H1 (cell line): ENCODE measurements at regions not wholly inside any gene's neighbourhood (a gene's known extent, or its start where the extent isn't known, plus 50 kb on each side); places are given as distances from the start of the nearest gene placed in this dataset.

Source experiments
- CTCF ChIA-PET: fragments of 300-600 bp; sonication (Branson Sonifier 250); formaldehyde crosslinking; loops from one replicate; lab custom pipeline; 2021; ENCODE audit not compliant: partially characterized antibody; lab: Charles Lee
- POLR2A ChIA-PET: fragments of 300-600 bp; sonication (Branson Sonifier 250); formaldehyde crosslinking; loops from one replicate; lab custom pipeline; 2021; ENCODE audit warnings: inconsistent platforms; ENCODE audit not compliant: partially characterized antibody; lab: Charles Lee
- DNase-seq, 2 experiments: peaks; one replicate each; pipeline versions ENCODE4 v3.0.0 to v3.0.0-alpha.2; 2010 to 2022; ENCODE audit warnings: low spot score in 2 of 2, low read depth in 1 of 2, mixed read lengths in 1 of 2
- FAIRE-seq: peaks from 2 replicates; lab custom pipeline; 2011; peaks lifted over from hg19 to GRCh38; lab: Jason Lieb, UNC
- H2AFZ ChIP-seq: 2 replicates; pipeline ENCODE4 v1.8.1; 2012; ENCODE audit warnings: low read length, inconsistent platforms
- H2AK5ac ChIP-seq: 2 replicates; pipeline ENCODE4 v1.6.1; 2013; ENCODE audit warnings: low read depth, low read length
- H2BK120ac ChIP-seq: replicated peaks from 2 replicates; pipeline ENCODE3; 2013; ENCODE audit warnings: low read depth, low read length, inconsistent platforms
- H2BK12ac ChIP-seq: 2 replicates; pipeline ENCODE4 v1.6.1; 2013; ENCODE audit warnings: low read depth, low read length
- H2BK15ac ChIP-seq: 2 replicates; pipeline ENCODE4 v1.6.1; 2013; ENCODE audit warnings: low read length
- H2BK20ac ChIP-seq: 2 replicates; pipeline ENCODE4 v1.6.1; 2013; ENCODE audit warnings: low read length
- H2BK5ac ChIP-seq: 2 replicates; pipeline ENCODE4 v1.6.1; 2013; ENCODE audit warnings: low read depth, low read length
- H3K14ac ChIP-seq: 2 replicates; pipeline ENCODE4 v1.6.1; 2013; ENCODE audit warnings: inconsistent platforms; ENCODE audit not compliant: insufficient read length
- H3K18ac ChIP-seq: 2 replicates; pipeline ENCODE4 v1.6.1; 2013; ENCODE audit warnings: low read length; ENCODE audit errors: extremely low read depth
- H3K23ac ChIP-seq: 2 replicates; pipeline ENCODE4 v1.6.1; 2013; ENCODE audit warnings: inconsistent platforms; ENCODE audit not compliant: insufficient read length
- H3K23me2 ChIP-seq: 2 replicates; pipeline ENCODE4 v1.6.1; 2013; ENCODE audit warnings: low read depth, low read length
- H3K27ac ChIP-seq: 2 replicates; pipeline ENCODE4 v1.6.1; 2011; ENCODE audit warnings: low read depth, low read length, inconsistent platforms
- H3K27me3 ChIP-seq, 4 experiments: replicated peaks in 1 of 4; 1 replicate in 1 of 4; 2 replicates in 3 of 4; pipeline versions ENCODE4 v1.6.1 to v1.8.1; 2011 to 2013; ENCODE audit warnings: low read length in 3 of 4, mild to moderate bottlenecking in 3 of 4, inconsistent platforms in 2 of 4, mixed read lengths in 2 of 4, moderate library complexity in 1 of 4; ENCODE audit not compliant: control insufficient read depth in 3 of 4, insufficient read depth in 3 of 4; ENCODE audit errors: extremely low read depth in 1 of 4
- H3K36me3 ChIP-seq, 4 experiments: 2 replicates each; pipeline versions ENCODE4 v1.6.1 to v1.8.1; 2011 to 2013; ENCODE audit warnings: mild to moderate bottlenecking in 4 of 4, low read length in 3 of 4, moderate library complexity in 2 of 4, control low read depth in 1 of 4, inconsistent platforms in 1 of 4; ENCODE audit not compliant: insufficient read depth in 4 of 4, control insufficient read depth in 2 of 4
- H3K4ac ChIP-seq: replicated peaks from 2 replicates; pipeline ENCODE3; 2013; ENCODE audit warnings: low read length, low read depth, mixed read lengths, inconsistent platforms; ENCODE audit not compliant: insufficient read length
- H3K4me1 ChIP-seq, 4 experiments: replicated peaks in 1 of 4; 1 replicate in 1 of 4; 2 replicates in 3 of 4; pipeline versions ENCODE4 v1.6.1 to v1.8.1; 2011 to 2013; ENCODE audit warnings: low read length in 3 of 4, inconsistent platforms in 2 of 4, mixed read lengths in 1 of 4; ENCODE audit not compliant: insufficient read depth in 4 of 4, control insufficient read depth in 3 of 4
- H3K4me2 ChIP-seq, 2 experiments: 2 replicates each; pipeline versions ENCODE4 v1.6.1 to v1.8.1; 2011 to 2013; ENCODE audit warnings: low read depth in 2 of 2, low read length in 2 of 2, control low read depth in 1 of 2, inconsistent platforms in 1 of 2, mild to moderate bottlenecking in 1 of 2; ENCODE audit not compliant: insufficient read depth in 1 of 2
- H3K4me3 ChIP-seq, 4 experiments: fragments of 200-600, 300-600 bp in 1 of 4; sonication (generic), shearing (Covaris generic), sonication (Bioruptor Twin) in 1 of 4; 2 replicates each; pipeline versions ENCODE4 v1.5.1 to v1.8.1; 2011 to 2016; ENCODE audit warnings: low read length in 4 of 4, low read depth in 3 of 4, control low read depth in 2 of 4, inconsistent platforms in 2 of 4, mild to moderate bottlenecking in 2 of 4, mixed read lengths in 1 of 4, moderate library complexity in 1 of 4; ENCODE audit not compliant: insufficient read depth in 2 of 4; ENCODE audit errors: extremely low read depth in 1 of 4
- H3K56ac ChIP-seq: replicated peaks from 2 replicates; pipeline ENCODE3; 2013; ENCODE audit warnings: low read depth, mild to moderate bottlenecking, mixed read lengths, low read length, inconsistent platforms; ENCODE audit not compliant: insufficient read length
- H3K79me1 ChIP-seq: 2 replicates; pipeline ENCODE4 v1.6.1; 2013; ENCODE audit warnings: low read depth, low read length, control low read depth
- H3K79me2 ChIP-seq, 2 experiments: 2 replicates each; pipeline versions ENCODE4 v1.6.1 to v1.8.1; 2012 to 2013; ENCODE audit warnings: low read length in 2 of 2, mild to moderate bottlenecking in 2 of 2, inconsistent platforms in 1 of 2; ENCODE audit not compliant: insufficient read depth in 2 of 2, control insufficient read depth in 1 of 2
- H3K9ac ChIP-seq, 4 experiments: replicated peaks in 1 of 4; 1 replicate in 1 of 4; 2 replicates in 3 of 4; pipeline versions ENCODE4 v1.6.1 to v1.8.1; 2011 to 2013; ENCODE audit warnings: low read depth in 3 of 4, low read length in 3 of 4, control low read depth in 2 of 4, mild to moderate bottlenecking in 2 of 4, moderate library complexity in 2 of 4, inconsistent platforms in 1 of 4; ENCODE audit errors: extremely low read depth in 1 of 4
- H3K9me3 ChIP-seq, 2 experiments: 2 replicates each; pipeline versions ENCODE4 v1.6.1 to v1.8.1; 2012 to 2013; ENCODE audit warnings: mild to moderate bottlenecking in 2 of 2, moderate library complexity in 2 of 2, control low read depth in 1 of 2, inconsistent platforms in 1 of 2, low read depth in 1 of 2, low read length in 1 of 2, mixed read lengths in 1 of 2; ENCODE audit not compliant: insufficient read depth in 2 of 2
- H4K20me1 ChIP-seq, 2 experiments: replicated peaks in 1 of 2; 2 replicates each; pipeline versions ENCODE3 to v1.8.1; 2011 to 2013; ENCODE audit warnings: inconsistent platforms in 2 of 2, low read length in 2 of 2, mild to moderate bottlenecking in 1 of 2; ENCODE audit not compliant: insufficient read depth in 2 of 2, control insufficient read depth in 1 of 2
- H4K5ac ChIP-seq: 2 replicates; pipeline ENCODE4 v1.6.1; 2013; ENCODE audit warnings: low read length, low read depth, mixed read lengths, inconsistent platforms; ENCODE audit not compliant: insufficient read length
- H4K8ac ChIP-seq: 2 replicates; pipeline ENCODE4 v1.8.0; 2013; ENCODE audit warnings: mild to moderate bottlenecking, moderate library complexity, low read length, inconsistent platforms; ENCODE audit not compliant: insufficient read depth; ENCODE audit errors: extremely low read depth
- H4K91ac ChIP-seq: replicated peaks from 2 replicates; pipeline ENCODE3; 2013; ENCODE audit warnings: low read length, mixed read lengths, inconsistent platforms; ENCODE audit not compliant: insufficient read length
- ASH2L ChIP-seq: fragments of 200-600, 300-600 bp; sonication (generic); IDR thresholded peaks from one replicate; pipeline ENCODE4 v1.7.1; 2017; ENCODE audit warnings: low read length
- ATF2 ChIP-seq: IDR thresholded peaks from 2 replicates; pipeline ENCODE4 v1.6.1; 2012; ENCODE audit warnings: low read length, inconsistent platforms
- CBX5 ChIP-seq: fragments of 300-800, 300-1000 bp; sonication (generic); IDR thresholded peaks from 2 replicates; pipeline ENCODE4 v1.7.1; 2016; ENCODE audit warnings: antibody characterized with exemption, low read length, low read depth
- EP300 ChIP-seq, 2 experiments: IDR thresholded peaks; 1 replicate in 1 of 2; 2 replicates in 1 of 2; pipeline ENCODE4 v1.6.1; 2011 to 2012; ENCODE audit warnings: low read depth in 2 of 2, low read length in 2 of 2, mild to moderate bottlenecking in 2 of 2, borderline replicate concordance in 1 of 2, inconsistent platforms in 1 of 2, moderate library complexity in 1 of 2
- KDM1A ChIP-seq: fragments of 200-600, 300-600 bp; sonication (generic); IDR thresholded peaks from 2 replicates; pipeline ENCODE4 v1.7.1; 2016; ENCODE audit warnings: mild to moderate bottlenecking, low read length, borderline replicate concordance
- KDM5A ChIP-seq: fragments of 200-600 bp; IDR thresholded peaks from 2 replicates; pipeline ENCODE4 v1.7.1; 2012; ENCODE audit warnings: mild to moderate bottlenecking, low read length, inconsistent platforms, mixed read lengths
- NANOG ChIP-seq: IDR thresholded peaks from 2 replicates; pipeline ENCODE4 v1.6.1; 2011; ENCODE audit warnings: low read length, low read depth, mild to moderate bottlenecking, inconsistent platforms; ENCODE audit not compliant: insufficient read depth, poor library complexity, severe bottlenecking
- POU5F1 ChIP-seq: IDR thresholded peaks from 2 replicates; pipeline ENCODE4 v1.6.1; 2011; ENCODE audit warnings: low read depth, mild to moderate bottlenecking, low read length, moderate library complexity
- SIX5 ChIP-seq: IDR thresholded peaks from 2 replicates; pipeline ENCODE4 v1.6.1; 2011; ENCODE audit warnings: mild to moderate bottlenecking, low read depth, low read length
- SP4 ChIP-seq: IDR thresholded peaks from 2 replicates; pipeline ENCODE4 v1.6.1; 2012; ENCODE audit warnings: low read length, inconsistent platforms
- SRF ChIP-seq: IDR thresholded peaks from 2 replicates; pipeline ENCODE4 v1.6.1; 2011; ENCODE audit warnings: mild to moderate bottlenecking, low read depth, low read length, moderate library complexity
- TBP ChIP-seq: IDR thresholded peaks from 2 replicates; pipeline ENCODE4 v1.6.1; 2011; ENCODE audit warnings: low read depth, low read length, improper control_type of control experiment
- TEAD4 ChIP-seq: IDR thresholded peaks from 2 replicates; pipeline ENCODE4 v1.6.1; 2012; ENCODE audit warnings: low read depth, low read length, inconsistent platforms, mixed read lengths
- YY1 ChIP-seq: IDR thresholded peaks from 2 replicates; pipeline ENCODE4 v1.6.1; 2011; ENCODE audit warnings: low read depth, mild to moderate bottlenecking, low read length
- WGBS, 2 experiments: shearing (Covaris generic) in 1 of 2; methylation state at CpG; one replicate each; pipeline versions ENCODE4 v1.1.6 to v1.1.7; 2013 to 2015; ENCODE audit warnings: low lambda C conversion rate in 2 of 2, mixed read lengths in 2 of 2, inconsistent platforms in 1 of 2, low coverage in 1 of 2, missing lambda C conversion rate in 1 of 2; ENCODE audit not compliant: insufficient replicate concordance in 2 of 2, insufficient coverage in 1 of 2, insufficient read length in 1 of 2; ENCODE audit errors: extremely low coverage in 1 of 2, missing lambda C conversion rate in 1 of 2; 5-methylcytosine and 5-hydroxymethylcytosine counted together

GRCh38 chr3:154835639-154836038 is 244.5 kb upstream of the MME start:
- no peak overlapping the region for H4K5ac ChIP-seq
- no peak overlapping the region for H3K4me3 ChIP-seq
- H3K27me3 ChIP-seq: no peaks in the 10 kb centered on the region
- H2BK5ac ChIP-seq: no peak overlapping the region
- H3K18ac ChIP-seq: no peak overlapping the region
- no peak overlapping the region for H2AFZ ChIP-seq
- H2AK5ac ChIP-seq: no peak overlapping the region
- no peak overlapping the region for H3K4me2 ChIP-seq
- H3K23ac ChIP-seq: no peak overlapping the region
- no peak overlapping the region for H2BK15ac ChIP-seq
- no peak overlapping the region for H4K8ac ChIP-seq
- H3K23me2 ChIP-seq: no peaks in the 10 kb centered on the region
- CTCF ChIA-PET: no interaction called here
- no peaks in the 10 kb centered on the region for H3K79me2 ChIP-seq
- no peak overlapping the region for H2BK12ac ChIP-seq
- no peaks in the 10 kb centered on the region for H3K9me3 ChIP-seq
- no peaks in the 10 kb centered on the region for H4K20me1 ChIP-seq
- WGBS, 2 experiments: 90% methylated on average over 3 of the region's 3 CpGs; no CpG with 5 or more reads in 1 of the 2 experiments
- H3K79me1 ChIP-seq: no peaks in the 10 kb centered on the region
- H3K36me3 ChIP-seq: no peaks in the 10 kb centered on the region
- no peak overlapping the region for H3K9ac ChIP-seq
- no peak overlapping the region for H2BK120ac ChIP-seq
- POLR2A ChIA-PET: no interaction called here
- H4K91ac ChIP-seq: no peak overlapping the region
- no peak overlapping the region for H2BK20ac ChIP-seq
- H3K4me1 ChIP-seq: no peaks in the 10 kb centered on the region
- H3K27ac ChIP-seq: no peak overlapping the region
- H3K56ac ChIP-seq: no peak overlapping the region
- no peak overlapping the region for H3K14ac ChIP-seq
- FAIRE-seq: no peak
- no peak overlapping the region for H3K4ac ChIP-seq
- DNase-seq: no peak
- TF ChIP-seq TBP (no peak), ATF2 (no peak), CBX5 (no peak), POU5F1 (no peak), SP4 (no peak), SIX5 (no peak), TEAD4 (no peak), NANOG (no peak), YY1 (no peak), KDM5A (no peak), EP300 (IDR thresholded peaks at IDR 0.05; ENCODE audit: borderline replicate concordance in 1 of 2, low read depth in 2 of 2, low read length in 2 of 2) (no peak), SRF (no peak), KDM1A (no peak), ASH2L (no peak)
